Keratinocyte (primary cell): ENCODE measurements at regions not wholly inside any gene's neighbourhood (a gene's known extent, or its start where the extent isn't known, plus 50 kb on each side); places are given as distances from the start of the nearest gene placed in this dataset.

Source experiments
- DNase-seq: peaks from one replicate; pipeline ENCODE4 v3.0.0-alpha.2; 2011; ENCODE audit warnings: low read depth, missing footprints, low spot score
- FAIRE-seq: peaks from 2 replicates; lab custom pipeline; 2011; peaks lifted over from hg19 to GRCh38; lab: Jason Lieb, UNC
- H2AFZ ChIP-seq: 2 replicates; pipeline ENCODE4 v1.6.0; 2012; ENCODE audit warnings: low read length, control low read depth, inconsistent platforms; ENCODE audit not compliant: control insufficient read depth
- H3K27ac ChIP-seq: 2 replicates; pipeline ENCODE4 v1.5.1; 2011; ENCODE audit warnings: low read length; ENCODE audit not compliant: control insufficient read depth, insufficient read depth
- H3K27me3 ChIP-seq: 3 replicates; pipeline ENCODE4 v1.6.0; 2011; ENCODE audit warnings: low read length; ENCODE audit not compliant: control insufficient read depth, insufficient read depth; ENCODE audit errors: extremely low read depth
- H3K36me3 ChIP-seq, 2 experiments: 2 replicates in 1 of 2; 3 replicates in 1 of 2; pipeline ENCODE4 v1.5.1; 2011; ENCODE audit warnings: low read length in 2 of 2, mild to moderate bottlenecking in 1 of 2; ENCODE audit not compliant: control insufficient read depth in 2 of 2, insufficient read depth in 2 of 2; ENCODE audit errors: extremely low read depth in 1 of 2
- H3K4me1 ChIP-seq: 3 replicates; pipeline ENCODE4 v1.5.1; 2011; ENCODE audit warnings: low read length; ENCODE audit not compliant: control insufficient read depth, insufficient read depth; ENCODE audit errors: extremely low read depth
- H3K4me2 ChIP-seq: 3 replicates; pipeline ENCODE4 v1.6.0; 2011; ENCODE audit warnings: low read depth, low read length; ENCODE audit not compliant: control insufficient read depth, insufficient read depth; ENCODE audit errors: extremely low read depth
- H3K4me3 ChIP-seq, 3 experiments: fragments of 200-600 bp in 1 of 3; sonication (generic) in 1 of 3; 2 replicates in 2 of 3; 3 replicates in 1 of 3; pipeline ENCODE4 v1.5.1; 2011 to 2016; ENCODE audit warnings: low read length in 3 of 3, mild to moderate bottlenecking in 3 of 3, control low read depth in 2 of 3, inconsistent platforms in 1 of 3, low read depth in 1 of 3, mixed read lengths in 1 of 3, mixed run types in 1 of 3, moderate library complexity in 1 of 3; ENCODE audit not compliant: control insufficient read depth in 2 of 3, insufficient read depth in 2 of 3; ENCODE audit errors: extremely low read depth in 1 of 3
- H3K79me2 ChIP-seq: 2 replicates; pipeline ENCODE4 v1.6.0; 2012; ENCODE audit warnings: low read length; ENCODE audit not compliant: control insufficient read depth, insufficient read depth
- H3K9ac ChIP-seq: 3 replicates; pipeline ENCODE4 v1.6.0; 2011; ENCODE audit warnings: low read length; ENCODE audit not compliant: control insufficient read depth, insufficient read depth; ENCODE audit errors: extremely low read depth
- H3K9me1 ChIP-seq: 3 replicates; pipeline ENCODE4 v1.6.0; 2011; ENCODE audit warnings: low read length; ENCODE audit not compliant: control insufficient read depth, insufficient read depth; ENCODE audit errors: extremely low read depth
- H3K9me3 ChIP-seq: 2 replicates; pipeline ENCODE4 v1.5.1; 2012; ENCODE audit warnings: low read depth, low read length; ENCODE audit not compliant: control insufficient read depth
- H4K20me1 ChIP-seq: 3 replicates; pipeline ENCODE4 v1.6.0; 2011; ENCODE audit warnings: low read length; ENCODE audit not compliant: control insufficient read depth, insufficient read depth; ENCODE audit errors: extremely low read depth
- CTCF ChIP-seq, 3 experiments: IDR thresholded peaks in 1 of 3; conservative IDR thresholded peaks in 1 of 3; optimal IDR thresholded peaks in 1 of 3; 2 replicates in 2 of 3; 3 replicates in 1 of 3; pipeline versions ENCODE3 to v1.5.1; 2011; ENCODE audit warnings: low read length in 3 of 3, mild to moderate bottlenecking in 3 of 3, moderate library complexity in 2 of 3, control low read depth in 1 of 3, inconsistent platforms in 1 of 3; ENCODE audit not compliant: insufficient read depth in 2 of 3; ENCODE audit errors: extremely low read depth in 1 of 3
- EZH2 ChIP-seq: IDR thresholded peaks from one replicate; pipeline ENCODE4 v1.6.1; 2012; ENCODE audit warnings: inconsistent platforms, mild to moderate bottlenecking, low read length, moderate library complexity
- dilution Hi-C: fragments of 300-500 bp; cut with MboI; formaldehyde crosslinking; loops from one replicate; pipeline ENCODE4 v1.7.0; 2020; ENCODE audit warnings: low sequenced_read_pairs; ENCODE audit not compliant: extremely low pct_ligation_motif_present

- Histone ChIP-seq H3K27me3 (no peaks in the 10 kb centered on the region), H3K79me2 (no peaks in the 10 kb centered on the region), H3K4me3 (no peak overlapping the region), H3K9me3 (no peaks in the 10 kb centered on the region), H2AFZ (no peak overlapping the region), H3K9me1 (no peaks in the 10 kb centered on the region), H3K4me1 (no peaks in the 10 kb centered on the region), H4K20me1 (no peaks in the 10 kb centered on the region), H3K36me3 (no peaks in the 10 kb centered on the region), H3K27ac (no peak overlapping the region), H3K4me2 (no peak overlapping the region), H3K9ac (no peak overlapping the region)
- no peak for FAIRE-seq
- dilution Hi-C loops = no loop called here
- no peak for TF ChIP-seq EZH2
- no peak for TF ChIP-seq CTCF (optimal IDR thresholded peaks at IDR 0.05 in 1 of 3, IDR thresholded peaks at IDR 0.05 in 1 of 3, conservative IDR thresholded peaks at IDR 0.05 in 1 of 3; ENCODE audit: extremely low read depth in 1 of 3, insufficient read depth in 2 of 3, low read length in 3 of 3)
- no peak for DNase-seq
Measured at GRCh38 chr6:54588176-54588575, 258.4 kb upstream of the FAM83B start.

DNA sequence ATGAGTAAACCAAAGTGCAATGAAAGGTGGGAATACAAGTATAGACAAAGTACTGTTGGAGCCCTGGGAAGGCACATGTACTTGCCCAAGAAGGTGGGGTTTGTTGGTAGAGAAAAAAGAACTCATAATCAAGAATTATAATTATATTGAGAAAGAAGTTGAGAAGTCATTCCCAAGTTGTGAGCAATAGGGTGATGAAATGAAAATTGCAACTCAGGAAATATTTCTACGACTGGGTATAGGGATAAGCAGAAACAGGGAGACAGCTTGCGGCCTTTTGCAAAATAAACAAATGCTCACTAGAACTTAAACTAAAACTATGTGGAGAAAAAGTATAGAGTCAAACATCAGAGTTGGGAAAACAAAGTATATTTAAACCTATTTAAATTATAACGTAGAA is 250.7 kb upstream of the FAM83B start:
- no peak overlapping the region for H3K4me2 ChIP-seq
- no peaks in the 10 kb centered on the region for H3K36me3 ChIP-seq
- dilution Hi-C loops = no loop called here
- H3K79me2 ChIP-seq = no peaks in the 10 kb centered on the region
- no peak overlapping the region for H3K27ac ChIP-seq
- no peaks in the 10 kb centered on the region for H3K9me1 ChIP-seq
- no peak overlapping the region for H2AFZ ChIP-seq
- no peak for TF ChIP-seq CTCF (optimal IDR thresholded peaks at IDR 0.05 in 1 of 3, IDR thresholded peaks at IDR 0.05 in 1 of 3, conservative IDR thresholded peaks at IDR 0.05 in 1 of 3; ENCODE audit: extremely low read depth in 1 of 3, insufficient read depth in 2 of 3, low read length in 3 of 3)
- TF ChIP-seq EZH2 = no peak
- no peaks in the 10 kb centered on the region for H3K27me3 ChIP-seq
- no peak overlapping the region for H3K4me3 ChIP-seq
- no peak for FAIRE-seq
- no peak overlapping the region for H3K9ac ChIP-seq
- no peaks in the 10 kb centered on the region for H3K4me1 ChIP-seq
- no peak for DNase-seq
- no peaks in the 10 kb centered on the region for H3K9me3 ChIP-seq
- H4K20me1 ChIP-seq = no peaks in the 10 kb centered on the region
